BE2C (cell line): ENCODE measurements at regions not wholly inside any gene's neighbourhood (a gene's known extent, or its start where the extent isn't known, plus 50 kb on each side); places are given as distances from the start of the nearest gene placed in this dataset.

Experiments
- DNase-seq: peaks from one replicate; pipeline ENCODE4 v3.0.0-alpha.2; 2020
- H3K27me3 ChIP-seq: fragments of 250-450 bp; sonication (Bioruptor Pico); 2 replicates; pipeline ENCODE4 v1.5.1; 2020; ENCODE audit warnings: mild to moderate bottlenecking
- H3K36me3 ChIP-seq: fragments of 250-450 bp; sonication (Bioruptor Pico); 2 replicates; pipeline ENCODE4 v1.5.1; 2020; ENCODE audit warnings: mild to moderate bottlenecking
- H3K4me1 ChIP-seq: fragments of 250-450 bp; sonication (Bioruptor Pico); 2 replicates; pipeline ENCODE4 v1.5.1; 2020
- H3K4me3 ChIP-seq: 2 replicates; pipeline ENCODE4 v1.5.1; 2011; ENCODE audit warnings: low read depth, low read length
- H3K9me3 ChIP-seq: fragments of 250-450 bp; sonication (Bioruptor Pico); 2 replicates; pipeline ENCODE4 v1.5.1; 2020
- CTCF ChIP-seq: IDR thresholded peaks from 2 replicates; pipeline ENCODE4 v1.5.1; 2012; ENCODE audit warnings: mild to moderate bottlenecking, low read depth, low read length

- no peaks in the 10 kb centered on the region for H3K27me3 ChIP-seq
- DNase-seq: no peak
- TF ChIP-seq CTCF: no peak
- H3K9me3 ChIP-seq: no peaks in the 10 kb centered on the region
- no peaks in the 10 kb centered on the region for H3K36me3 ChIP-seq
- H3K4me3 ChIP-seq: no peak overlapping the region
- no peaks in the 10 kb centered on the region for H3K4me1 ChIP-seq
Observed at GRCh38 chr7:33789871-33790630, 115.3 kb upstream of the BMPER start.

- no peak for DNase-seq
- no peaks in the 10 kb centered on the region for H3K27me3 ChIP-seq
- no peak for TF ChIP-seq CTCF
- H3K4me1 ChIP-seq: no peaks in the 10 kb centered on the region
- H3K4me3 ChIP-seq: no peak overlapping the region
- H3K36me3 ChIP-seq: no peaks in the 10 kb centered on the region
- H3K9me3 ChIP-seq: no peaks in the 10 kb centered on the region
Observed at GRCh38 chr7:33790746-33791145, 114.6 kb upstream of the BMPER start.

GRCh38 chr7:33792041-33792440 is 113.3 kb upstream of the BMPER start:
- H3K36me3 ChIP-seq: no peaks in the 10 kb centered on the region
- no peak for DNase-seq
- no peaks in the 10 kb centered on the region for H3K9me3 ChIP-seq
- H3K4me1 ChIP-seq: no peaks in the 10 kb centered on the region
- H3K4me3 ChIP-seq: no peak overlapping the region
- no peak for TF ChIP-seq CTCF
- no peaks in the 10 kb centered on the region for H3K27me3 ChIP-seq

- no peak for TF ChIP-seq CTCF
- H3K36me3 ChIP-seq: no peaks in the 10 kb centered on the region
- DNase-seq: no peak
- no peak overlapping the region for H3K4me3 ChIP-seq
- H3K9me3 ChIP-seq: no peaks in the 10 kb centered on the region
- no peaks in the 10 kb centered on the region for H3K27me3 ChIP-seq
- no peaks in the 10 kb centered on the region for H3K4me1 ChIP-seq
Observed at GRCh38 chr7:33792547-33793105, 112.7 kb upstream of the BMPER start.

- Histone ChIP-seq H3K27me3 (no peaks in the 10 kb centered on the region), H3K36me3 (no peaks in the 10 kb centered on the region), H3K9me3 (no peaks in the 10 kb centered on the region), H3K4me1 (no peaks in the 10 kb centered on the region), H3K4me3 (no peak overlapping the region)
- TF ChIP-seq CTCF: no peak
- DNase-seq: no peak
Observed at GRCh38 chr7:33793616-33794015, 111.7 kb upstream of the BMPER start.

- Histone ChIP-seq H3K4me1 (no peaks in the 10 kb centered on the region), H3K36me3 (no peaks in the 10 kb centered on the region)
- TF ChIP-seq CTCF: no peak
Observed at GRCh38 chr7:33794419-33794818, 110.9 kb upstream of the BMPER start.

More at GRCh38 chr7:33794419-33794818, 110.9 kb upstream of the BMPER start:
- no peak overlapping the region for H3K4me3 ChIP-seq
- DNase-seq: no peak
- H3K27me3 ChIP-seq: no peaks in the 10 kb centered on the region
- H3K9me3 ChIP-seq: no peaks in the 10 kb centered on the region
